CD4-positive, alpha-beta T cell treated with Interleukin-15 for 4 hours (primary cell): ENCODE measurements at regions not wholly inside any gene's neighbourhood (a gene's known extent, or its start where the extent isn't known, plus 50 kb on each side); places are given as distances from the start of the nearest gene placed in this dataset.
"Not testable (repeated sequence)": the region's sequence is repeated elsewhere in the genome, so short reads cannot be mapped to it uniquely, and the experiment has no call there.

Experiments used
- DNase-seq: peaks from one replicate; pipeline ENCODE4 v3.0.0-alpha.2; 2020; ENCODE audit warnings: low spot score

DNA sequence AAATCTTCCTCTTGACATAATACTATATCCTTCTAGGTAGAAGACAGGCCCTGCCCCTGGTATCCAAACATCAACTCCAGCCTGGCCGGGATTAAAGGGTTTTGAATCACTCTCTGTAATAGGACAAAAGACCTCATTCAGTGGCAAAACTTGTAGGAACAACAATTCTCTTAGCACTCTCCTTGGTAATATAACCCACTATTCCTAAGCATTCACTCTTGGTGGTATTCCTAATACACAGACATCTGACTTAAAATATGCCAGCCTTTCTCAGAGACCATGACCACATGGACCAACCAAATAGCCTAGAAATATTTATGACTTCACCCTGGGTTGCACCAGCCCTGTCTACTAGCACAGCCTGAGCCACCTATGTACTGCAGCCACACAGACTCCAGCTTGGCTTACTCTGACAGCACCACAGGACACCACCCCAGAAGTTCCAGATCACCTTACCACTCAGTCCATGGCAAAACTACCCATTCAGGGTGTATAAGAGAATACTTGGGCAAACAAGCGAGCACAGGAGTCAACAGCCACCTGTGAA is 244.9 kb upstream of the NEBL start:
- DNase-seq, result no peak

DNA sequence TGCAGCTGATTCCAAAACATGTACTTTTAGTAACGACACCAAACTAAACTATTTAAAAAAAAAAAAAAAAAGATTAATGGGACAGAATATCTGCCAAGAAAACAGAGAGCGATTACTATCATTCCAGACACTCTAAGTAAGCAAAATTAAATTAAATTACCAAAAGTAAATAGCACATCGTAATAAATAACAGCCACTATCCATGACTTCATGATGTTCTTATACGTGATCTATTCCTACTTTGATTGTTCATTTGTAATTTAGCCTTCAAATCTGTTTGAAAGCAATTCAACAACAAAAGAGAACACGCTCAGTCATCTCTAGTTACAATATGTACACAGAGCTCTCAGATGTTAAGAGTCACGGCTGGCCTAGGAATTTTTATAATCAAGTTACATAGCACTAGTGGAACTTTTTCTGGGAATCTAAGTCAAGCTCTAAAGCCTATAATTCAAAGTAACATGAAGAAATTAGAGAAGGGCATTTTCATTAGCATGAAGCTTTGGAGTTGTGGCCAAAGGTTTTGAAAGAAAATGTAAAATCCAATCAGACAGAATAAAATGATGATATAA is 241.7 kb upstream of the NEBL start:
- no peak for DNase-seq

DNA sequence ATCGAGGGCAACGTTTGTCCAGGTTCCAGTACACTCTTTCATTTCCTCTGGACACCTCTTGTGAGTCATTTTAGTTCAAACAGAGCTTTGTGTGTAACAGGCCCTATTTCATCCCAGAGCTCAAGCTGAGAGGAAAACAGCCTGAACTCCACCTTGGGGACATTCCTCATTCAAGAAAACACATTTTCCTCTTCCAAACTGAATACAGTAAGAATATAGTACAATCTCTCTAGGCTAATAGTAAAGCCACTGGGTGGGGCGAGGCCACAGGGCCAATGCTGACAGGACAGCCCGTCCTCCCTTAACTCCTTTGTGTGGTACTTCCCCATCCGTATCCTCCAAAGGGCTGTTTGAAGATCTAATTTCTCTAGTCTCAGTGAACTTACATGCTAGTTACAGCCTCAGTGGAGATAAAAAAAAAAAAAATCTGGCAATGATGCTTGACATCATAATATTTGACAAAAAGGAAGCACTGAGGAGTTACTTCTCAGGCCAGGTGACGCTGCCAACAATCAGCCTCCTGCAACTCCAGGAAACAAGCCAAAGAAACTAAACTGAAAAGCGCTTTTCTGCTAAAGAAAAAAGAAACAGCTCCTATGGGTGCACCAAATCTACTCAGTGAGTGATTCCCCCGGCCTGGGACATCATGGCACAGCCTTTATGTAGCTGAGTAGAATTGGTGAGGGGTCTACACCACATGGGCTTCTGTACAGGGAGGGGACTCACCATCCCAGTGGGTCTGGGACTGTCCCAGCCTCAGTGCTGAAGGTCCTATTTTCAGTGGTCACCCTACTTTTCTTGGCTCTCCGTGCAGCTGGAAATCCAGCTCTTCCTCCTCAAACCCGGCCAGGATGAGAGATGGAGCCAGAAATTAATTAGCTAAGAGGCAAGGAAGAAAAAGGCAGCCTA is 238.2 kb upstream of the NEBL start:
- DNase-seq, result no peak

DNA sequence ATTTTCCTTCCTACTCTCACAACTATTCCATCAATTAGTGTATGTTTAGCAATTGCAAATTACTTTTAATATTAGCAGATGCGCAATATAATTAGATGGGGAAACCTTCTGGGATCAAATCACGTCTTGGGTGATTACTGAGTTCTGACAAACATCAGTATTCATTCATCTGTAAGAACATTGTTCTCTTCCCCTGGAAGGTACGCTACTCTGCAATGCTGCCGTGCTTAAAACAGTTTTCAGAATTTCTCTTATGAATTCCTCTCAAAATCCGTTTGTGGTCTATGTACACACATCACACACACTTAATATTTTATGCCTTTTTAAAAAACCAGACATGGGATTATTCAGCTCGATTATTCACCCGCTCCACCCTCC is 237.5 kb upstream of the NEBL start:
- no peak for DNase-seq

DNA sequence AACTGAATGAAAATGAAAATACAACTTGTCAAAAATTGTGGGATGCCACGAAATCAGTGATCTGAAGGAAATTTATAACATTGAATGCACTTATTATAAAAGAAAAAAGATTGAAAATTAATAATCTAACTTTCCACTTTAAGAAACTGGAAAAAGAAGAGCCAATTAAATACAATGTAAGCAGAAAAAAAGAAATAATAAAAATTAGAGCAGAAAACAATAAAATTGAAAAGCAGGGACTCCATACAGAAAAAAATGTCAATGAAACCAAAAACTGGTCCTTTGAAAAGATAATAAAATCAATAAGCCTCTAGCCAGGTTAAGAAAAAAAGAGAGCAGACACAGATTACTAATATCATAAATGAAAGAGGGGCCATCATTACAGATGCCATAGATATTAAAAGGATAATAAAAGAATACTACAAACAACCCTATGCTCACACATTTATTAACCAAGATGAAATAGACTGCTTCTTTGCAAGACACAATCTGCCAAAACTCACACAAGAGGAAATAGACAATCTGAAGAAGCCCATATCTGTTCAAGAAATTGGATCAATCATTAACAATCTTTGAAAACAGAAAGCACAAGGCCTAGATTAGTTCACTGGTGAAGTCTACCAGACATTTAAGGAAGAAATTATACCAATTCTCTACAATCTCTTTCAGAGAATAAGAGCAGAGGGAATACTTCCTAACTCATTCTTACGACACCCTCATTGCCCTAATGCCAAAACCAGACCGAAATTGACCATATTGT is 233.8 kb upstream of the NEBL start:
- DNase-seq, result no peak

DNA sequence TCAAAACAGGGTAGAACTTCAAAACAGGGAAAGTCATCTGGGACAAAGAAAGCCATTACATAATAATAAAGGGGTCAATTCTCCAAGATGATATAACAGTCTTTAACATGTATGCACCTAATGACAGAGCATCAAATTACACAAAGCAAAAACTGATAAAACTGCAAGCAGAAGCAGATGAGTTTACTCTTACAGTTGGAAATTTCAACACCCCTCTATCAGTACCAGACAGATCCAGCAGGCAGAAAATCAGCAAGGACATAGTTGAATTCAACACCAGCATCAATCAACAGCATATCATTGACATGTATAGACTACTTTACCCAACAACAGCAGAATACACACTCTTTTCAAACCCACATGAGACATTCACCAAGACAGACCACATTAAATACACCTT is 233.0 kb upstream of the NEBL start:
- DNase-seq, result no peak

DNA sequence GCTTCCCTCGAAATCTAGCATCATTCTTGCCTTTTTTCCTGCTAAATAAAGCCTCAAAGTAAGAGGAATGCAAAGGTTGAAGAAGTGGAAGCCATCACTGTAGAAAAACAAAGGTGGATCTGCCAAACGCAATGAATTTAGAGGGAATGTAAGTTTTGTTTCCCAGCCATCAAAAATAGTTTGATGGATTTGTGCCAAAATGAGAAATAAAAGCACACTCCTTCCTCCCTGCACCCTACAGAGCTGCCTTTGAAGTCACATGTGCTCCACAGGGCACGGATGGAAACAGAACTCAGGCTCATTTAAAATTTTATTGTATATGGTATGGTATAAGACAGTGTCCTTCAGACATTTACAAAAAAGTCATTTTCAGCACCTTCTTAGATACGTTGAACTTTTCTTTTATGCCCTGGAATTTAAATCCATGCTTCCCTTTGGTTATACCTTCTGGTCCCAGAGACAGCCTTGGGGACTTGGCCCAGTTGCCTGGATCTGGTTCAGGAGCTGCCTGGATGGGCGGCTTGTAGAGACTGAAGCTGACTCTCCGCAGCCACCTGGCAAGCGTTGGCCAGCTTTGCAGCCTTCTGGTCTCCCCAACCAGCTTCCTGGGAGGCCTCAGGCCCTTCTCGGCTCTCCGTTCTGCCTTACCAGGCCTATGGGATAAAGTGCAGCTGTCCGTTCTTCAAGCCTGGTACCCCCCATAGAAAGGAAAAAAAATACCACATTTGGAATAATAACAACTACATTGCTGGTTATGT is 228.5 kb upstream of the NEBL start:
- DNase-seq, result no peak

DNA sequence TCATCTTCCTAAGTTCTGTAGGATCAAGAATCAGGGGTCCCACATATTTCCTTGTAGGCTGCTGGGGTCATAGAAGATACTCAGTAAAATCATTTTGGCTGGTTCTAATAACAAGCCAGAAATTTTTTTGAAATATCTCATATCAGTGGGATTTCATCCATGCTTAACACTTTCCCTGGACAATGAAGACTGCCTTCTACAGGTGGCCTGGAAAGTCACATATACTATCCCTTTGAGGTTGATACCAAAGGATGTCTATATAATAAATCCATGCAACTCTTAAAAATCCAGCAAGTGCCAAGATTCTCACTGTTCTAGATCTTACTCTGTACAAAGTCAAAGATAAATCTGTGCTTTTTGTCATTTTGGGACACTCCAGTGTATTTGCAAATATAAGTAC is 225.8 kb upstream of the NEBL start:
- no peak for DNase-seq

DNA sequence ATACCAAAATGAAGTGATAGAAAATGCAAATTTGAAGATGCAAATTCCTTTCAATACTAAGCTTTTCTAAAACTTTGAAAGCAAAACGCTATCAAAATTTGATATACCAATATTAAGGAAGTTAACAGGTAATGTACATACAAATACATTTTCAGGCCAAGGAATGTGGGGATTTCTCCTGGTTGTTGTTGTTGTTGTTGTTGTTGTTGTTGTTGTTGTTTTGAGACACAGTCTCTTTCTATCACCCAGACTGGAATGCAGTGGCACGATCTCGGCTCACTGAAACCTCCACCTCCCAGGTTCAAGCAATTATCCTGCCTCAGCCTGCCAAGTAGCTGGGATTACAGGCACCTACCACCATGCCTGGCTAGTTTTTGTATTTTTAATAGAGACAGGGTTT is 224.7 kb upstream of the NEBL start:
- DNase-seq, result not testable (repeated sequence)

DNA sequence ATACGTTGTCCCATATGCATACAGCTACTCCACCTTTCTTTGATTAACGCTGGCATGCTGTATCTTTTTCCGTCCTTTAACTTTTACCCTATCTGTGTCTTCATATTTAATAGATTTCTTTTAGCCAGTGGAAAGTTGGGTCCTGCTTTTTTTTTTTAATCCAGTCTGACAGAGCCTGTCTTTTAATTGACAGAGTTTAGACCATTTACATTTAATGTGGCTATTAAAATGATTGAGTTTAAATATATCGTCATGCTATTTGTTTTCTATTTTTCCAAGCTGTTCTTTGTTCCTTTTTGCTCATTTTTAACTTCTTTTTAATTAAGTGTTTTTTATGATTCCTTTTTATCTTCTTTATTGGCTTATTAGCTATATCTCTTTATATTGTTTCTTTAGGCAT is 217.6 kb upstream of the NEBL start:
- no peak for DNase-seq

DNA sequence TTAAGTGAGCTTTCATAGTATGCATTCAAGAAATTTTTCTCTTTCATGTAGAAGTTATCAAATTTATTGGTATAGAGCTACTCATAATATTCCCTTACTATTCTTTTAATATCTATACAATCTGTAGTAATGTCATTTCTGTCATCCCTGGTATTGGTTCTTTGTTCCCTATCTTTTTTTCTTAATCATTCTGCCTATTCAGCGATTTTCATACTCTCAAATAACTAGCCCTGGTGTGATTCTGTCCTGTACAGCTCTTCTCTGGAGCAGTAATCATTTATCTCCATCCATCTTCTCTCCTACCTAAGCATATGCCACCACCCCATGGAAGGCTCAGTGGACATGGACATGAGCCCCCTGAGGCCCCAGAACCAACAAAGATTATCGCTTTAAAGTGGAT is 213.2 kb upstream of the NEBL start:
- no peak for DNase-seq

DNA sequence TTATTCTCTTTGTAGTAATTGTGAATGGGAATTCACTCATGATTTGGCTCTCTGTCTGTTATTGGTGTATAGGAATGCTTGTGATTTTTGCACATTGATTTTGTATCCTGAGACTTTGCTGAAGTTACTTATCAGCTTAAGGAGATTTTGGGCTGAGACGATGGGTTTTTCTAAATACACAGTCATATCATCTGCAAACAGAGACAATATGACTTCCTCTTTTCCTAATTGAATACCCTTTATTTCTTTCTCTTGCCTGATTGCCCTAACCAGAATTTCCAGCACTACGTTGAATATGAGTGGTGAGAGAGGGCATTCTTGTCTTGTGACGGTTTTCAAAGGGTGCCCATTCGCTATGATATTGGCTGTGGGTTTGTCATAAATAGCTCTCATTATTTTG is 209.8 kb upstream of the NEBL start:
- not testable (repeated sequence) for DNase-seq

DNA sequence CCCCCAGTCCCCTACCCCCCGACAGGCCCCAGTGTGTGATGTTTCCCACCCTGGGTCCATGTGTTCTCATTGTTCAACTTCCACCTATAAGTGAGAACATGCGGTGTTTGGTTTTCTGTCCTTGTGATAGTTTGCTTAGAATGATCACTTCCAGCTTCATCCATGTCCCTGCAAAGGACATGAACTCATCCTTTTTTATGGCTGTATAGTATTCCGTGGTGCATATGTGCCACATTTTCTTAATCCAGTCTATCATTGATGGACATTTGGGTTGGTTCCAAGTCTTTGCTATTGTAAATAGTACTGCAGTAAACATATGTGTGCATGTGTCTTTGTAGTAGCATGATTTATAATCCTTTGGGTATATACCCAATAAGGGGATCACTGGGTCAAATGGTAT is 208.2 kb upstream of the NEBL start:
- not testable (repeated sequence) for DNase-seq

DNA sequence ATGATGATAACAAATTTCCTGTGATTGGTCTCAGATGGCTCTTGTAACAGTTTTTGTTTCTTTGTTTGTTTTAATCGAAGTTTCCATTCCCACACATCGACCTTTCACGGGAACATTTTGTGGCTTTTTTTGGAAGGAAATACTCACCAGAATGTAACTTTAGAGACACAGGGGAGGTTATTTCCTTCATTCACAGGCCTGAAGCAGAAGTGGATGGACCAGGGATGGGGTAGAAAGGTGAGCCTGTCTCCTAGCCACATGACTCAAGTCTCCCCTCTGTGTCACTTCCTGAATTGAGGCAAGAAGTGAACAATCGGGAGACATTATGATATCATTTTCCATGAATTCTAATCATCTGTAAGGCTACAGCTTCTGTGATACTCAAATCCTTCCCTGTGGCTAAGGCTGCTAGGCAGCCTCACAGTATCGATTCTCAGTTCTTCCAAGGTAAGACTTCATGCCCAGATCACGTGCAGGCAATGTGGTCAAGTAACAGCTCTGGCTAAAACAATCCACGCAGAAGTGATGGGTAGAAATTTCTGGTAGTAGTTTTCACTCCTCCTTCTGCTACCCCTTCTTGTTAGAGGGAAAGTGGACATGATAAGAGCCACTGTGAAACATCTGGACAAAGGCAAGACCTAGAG is 203.9 kb upstream of the NEBL start:
- no peak for DNase-seq

DNA sequence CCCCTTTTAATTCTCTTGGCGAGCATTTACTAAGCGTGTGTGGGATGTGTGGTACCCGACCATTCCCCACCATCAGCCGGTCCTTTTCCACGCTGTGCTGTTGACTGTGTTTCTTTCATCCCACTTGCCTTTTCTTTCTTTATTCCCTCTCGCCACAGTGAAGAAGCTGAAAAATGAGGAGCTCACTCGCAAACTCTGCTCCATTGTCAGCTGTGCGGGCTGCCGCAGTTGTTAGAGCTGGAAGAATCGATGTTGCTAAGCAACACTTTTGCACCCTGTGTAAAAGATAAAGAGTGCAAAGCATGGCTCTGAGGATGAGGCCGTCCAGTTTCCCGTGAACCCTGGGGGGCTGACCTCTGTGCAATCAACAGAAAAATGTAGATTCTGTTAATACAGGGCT is 203.1 kb upstream of the NEBL start:
- no peak for DNase-seq

DNA sequence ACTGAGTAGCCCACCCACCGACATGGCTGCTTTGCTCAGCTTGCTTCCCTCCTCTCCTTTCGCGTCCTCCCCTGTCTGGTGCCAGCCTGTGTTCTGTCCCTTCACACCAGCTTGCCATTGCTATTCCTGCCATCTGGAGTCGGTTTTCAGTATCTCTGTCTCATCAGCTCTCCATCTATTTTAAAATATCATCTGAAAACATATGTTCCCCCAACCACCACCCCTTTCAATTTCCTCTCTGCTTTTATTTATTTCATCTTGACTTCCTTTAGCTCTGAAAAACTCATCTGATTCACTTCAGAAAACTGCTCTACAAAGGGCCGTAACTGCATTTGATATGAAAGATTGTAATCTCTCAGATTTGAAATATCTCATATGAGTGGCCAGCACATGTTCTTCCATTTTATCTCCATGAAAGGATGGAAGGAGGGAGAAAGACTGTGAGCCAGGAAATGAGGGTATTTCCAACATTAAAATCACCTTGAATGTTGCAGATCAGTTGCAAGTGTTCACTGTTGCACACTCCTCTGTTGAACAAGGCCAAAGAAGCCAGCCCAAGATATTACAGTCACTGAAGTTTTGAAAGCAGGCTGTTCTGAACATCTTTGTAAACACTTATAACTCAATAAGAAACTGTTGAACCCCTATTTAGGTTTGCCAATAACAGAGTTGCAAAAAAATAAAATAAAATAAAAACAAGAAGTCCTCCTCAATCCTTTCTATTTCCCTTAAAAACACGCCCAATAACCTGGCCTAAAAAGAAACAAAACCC is 202.4 kb upstream of the NEBL start:
- no peak for DNase-seq

DNA sequence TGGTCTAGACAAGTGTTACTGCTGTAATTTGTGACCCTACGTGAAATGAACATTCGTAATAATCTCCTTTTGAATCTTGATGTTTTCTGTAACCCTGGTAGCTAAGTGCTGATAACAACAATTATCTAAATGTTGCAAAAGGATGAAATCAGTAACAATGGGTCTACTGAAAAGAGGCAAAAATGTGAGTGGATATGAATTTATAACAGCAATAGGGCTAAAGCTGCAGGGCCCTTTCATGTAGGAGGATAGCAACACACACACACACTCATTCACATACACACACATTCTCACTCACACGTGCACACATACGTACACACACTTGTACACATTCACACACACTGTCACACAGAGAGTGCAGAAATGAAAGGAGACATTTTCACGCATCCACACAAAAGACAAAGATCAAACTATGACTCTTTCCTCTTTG is 200.8 kb upstream of the NEBL start:
- no peak for DNase-seq

DNA sequence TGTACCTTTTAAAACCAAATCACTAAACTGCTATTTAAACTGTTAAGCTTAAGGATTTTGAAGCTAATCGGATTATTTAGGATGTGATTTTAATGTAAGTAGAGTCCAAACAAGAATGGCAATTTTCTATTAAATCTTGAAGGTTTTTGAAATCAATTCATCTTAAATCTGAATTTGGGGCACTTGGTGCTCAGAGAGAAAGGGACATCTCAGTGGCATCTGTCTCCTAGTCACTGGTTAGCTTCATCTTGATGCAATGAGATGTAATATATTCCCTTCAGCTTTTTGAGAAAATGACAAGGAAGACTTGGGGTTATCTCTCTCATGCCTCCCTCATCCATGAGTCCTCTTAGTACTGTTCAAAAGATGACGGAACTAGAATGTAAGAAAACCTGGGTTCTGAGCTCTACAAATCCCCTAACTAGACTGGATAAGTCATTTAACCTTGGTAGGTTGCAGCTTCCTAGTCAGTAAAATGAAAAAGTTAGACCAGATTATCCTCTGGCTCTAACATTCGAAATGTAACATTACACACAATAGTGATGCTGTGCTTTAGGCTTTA is 198.5 kb upstream of the NEBL start:
- no peak for DNase-seq

DNA sequence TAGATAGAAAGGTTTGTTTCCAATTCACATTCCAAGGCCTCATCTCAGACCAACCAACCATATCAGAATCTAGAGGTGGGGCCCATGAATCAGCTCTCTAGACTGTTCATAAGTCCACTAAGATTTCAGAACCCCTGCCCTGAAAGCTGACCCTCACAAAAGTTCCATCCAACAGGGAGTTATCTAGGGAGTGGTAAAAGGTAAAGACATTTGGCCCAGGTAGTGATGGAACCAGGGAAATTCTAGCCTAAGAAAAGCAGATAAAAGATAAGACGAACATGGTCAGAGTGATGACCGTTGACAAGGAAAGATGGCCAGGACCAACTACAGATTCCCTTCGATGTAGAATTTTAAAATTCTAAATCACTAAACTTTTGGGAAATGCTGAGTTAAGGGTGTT is 198.0 kb upstream of the NEBL start:
- DNase-seq, result no peak
